NOMO-1 (cell line): ENCODE measurements at regions not wholly inside any gene's neighbourhood (a gene's known extent, or its start where the extent isn't known, plus 50 kb on each side); places are given as distances from the start of the nearest gene placed in this dataset.

ENCODE experiments used
- DNase-seq, 2 experiments: peaks; one replicate each; lab custom pipeline; 2025; ENCODE audit not compliant: unreplicated experiment in 2 of 2; lab: John Stamatoyannopoulos, UW

DNA sequence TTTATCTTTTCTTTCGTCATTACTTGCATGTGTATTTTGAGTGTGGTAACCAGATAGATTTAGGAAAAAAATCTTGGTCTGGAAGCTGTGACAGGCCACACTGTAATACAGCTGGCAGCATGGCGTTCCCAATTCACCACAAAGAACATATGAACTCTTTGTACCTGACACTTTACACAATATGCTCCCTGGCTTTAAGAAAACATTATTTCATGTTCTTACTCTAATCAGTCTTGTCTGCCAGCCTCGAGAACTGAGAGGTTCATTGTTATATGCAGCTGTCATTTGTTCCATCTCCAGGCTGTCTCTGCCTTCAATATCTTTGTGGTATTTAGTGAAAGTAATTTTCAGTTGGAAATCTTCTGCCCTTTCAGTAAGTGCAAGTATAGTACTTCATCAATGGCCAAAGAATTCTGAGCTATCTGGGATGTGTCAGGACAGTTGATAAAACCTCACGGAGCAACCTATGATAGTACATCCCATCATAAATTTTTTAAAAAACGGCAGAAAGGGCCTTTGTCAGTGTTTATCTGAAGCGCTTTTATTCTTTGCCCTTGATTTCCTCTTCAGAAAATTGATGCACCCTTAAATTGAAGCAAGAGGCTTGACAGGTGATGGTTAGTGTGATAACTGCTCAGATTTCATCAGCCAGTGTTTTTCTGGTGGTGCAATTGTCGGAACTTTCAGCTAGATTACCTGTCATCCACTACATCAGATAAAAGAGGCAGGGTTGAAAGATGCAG lies 146.3 kb upstream of the SP8 start:
- no peak for DNase-seq

DNA sequence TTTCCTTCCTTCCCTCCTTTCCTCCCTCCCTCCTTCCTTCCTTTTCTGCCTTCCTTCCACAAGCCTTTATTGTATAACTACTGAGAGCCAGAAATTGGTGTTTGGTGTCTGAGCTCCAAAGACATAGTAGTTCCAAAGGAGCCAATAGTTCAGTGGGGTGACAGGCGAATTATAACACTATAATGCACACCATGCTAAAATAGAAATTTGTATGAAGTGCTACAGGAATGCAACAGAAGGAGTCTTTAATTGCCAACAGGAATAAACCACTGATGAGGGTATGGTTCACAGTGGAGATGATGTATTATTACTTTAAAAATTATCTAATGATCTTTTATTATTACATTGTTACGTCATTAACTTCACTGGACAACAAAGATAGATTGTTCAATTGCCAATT lies 158.8 kb upstream of the SP8 start:
- no peak for DNase-seq

DNA sequence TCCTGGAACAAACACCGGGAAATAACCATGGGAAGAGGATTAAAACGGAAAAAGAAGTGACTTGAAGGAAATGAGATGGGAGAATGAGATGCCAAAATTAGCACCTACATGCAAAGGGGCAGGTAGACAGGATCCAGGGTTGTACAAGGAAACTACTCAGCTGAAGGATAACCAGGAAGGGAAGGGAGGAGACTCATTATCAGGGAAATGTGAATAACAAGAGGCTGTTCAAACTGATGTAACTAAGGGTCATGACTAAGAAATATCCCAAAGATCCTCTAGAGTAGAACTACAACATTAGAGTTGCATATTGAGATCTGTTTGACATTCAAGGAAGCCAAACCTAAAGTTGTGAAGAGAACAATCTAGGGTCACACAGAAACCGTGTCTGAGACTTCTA lies 166.2 kb upstream of the SP8 start:
- no peak for DNase-seq

DNA sequence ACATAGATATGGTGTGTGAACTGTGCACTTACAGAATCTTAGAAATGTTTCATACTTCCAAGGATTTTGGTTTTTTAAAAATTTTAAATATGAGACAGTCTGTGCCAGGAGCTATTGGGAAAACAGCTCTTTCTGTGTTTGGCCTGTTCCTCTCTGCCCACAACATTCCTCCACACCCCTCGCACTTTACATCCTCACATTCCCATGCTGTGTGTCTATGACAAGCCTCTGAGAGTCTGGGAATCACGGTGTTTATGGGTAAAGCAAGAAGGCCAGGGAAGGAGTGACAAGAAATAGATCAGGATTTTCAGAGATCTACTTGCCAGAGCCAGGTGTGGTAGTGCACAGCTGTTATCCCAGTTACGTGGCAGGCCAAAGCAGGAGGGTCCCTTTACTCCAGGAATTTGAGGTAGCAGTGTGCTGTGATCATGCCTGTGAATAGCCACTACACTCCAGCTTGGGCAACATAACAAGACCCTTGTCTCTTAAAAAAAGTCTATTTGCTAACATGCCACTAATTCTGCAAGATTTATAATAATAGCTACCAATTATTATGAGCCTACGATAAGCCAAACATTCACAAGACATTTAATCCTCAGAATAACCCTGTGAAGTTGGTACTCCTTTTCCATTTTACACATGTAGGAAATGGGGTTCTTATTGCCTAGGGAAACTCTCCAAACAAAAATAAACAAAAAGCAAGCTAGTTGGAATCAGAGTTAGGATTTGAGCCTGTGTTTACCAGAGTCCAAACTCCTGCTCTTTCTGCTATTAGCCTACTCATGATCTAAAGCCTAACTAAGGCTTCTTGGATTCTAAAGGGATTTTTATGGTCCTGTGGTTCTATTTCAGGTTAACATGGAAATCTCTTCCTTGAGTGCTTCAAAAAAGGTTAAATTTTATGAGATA lies 168.3 kb upstream of the SP8 start:
- no peak for DNase-seq

DNA sequence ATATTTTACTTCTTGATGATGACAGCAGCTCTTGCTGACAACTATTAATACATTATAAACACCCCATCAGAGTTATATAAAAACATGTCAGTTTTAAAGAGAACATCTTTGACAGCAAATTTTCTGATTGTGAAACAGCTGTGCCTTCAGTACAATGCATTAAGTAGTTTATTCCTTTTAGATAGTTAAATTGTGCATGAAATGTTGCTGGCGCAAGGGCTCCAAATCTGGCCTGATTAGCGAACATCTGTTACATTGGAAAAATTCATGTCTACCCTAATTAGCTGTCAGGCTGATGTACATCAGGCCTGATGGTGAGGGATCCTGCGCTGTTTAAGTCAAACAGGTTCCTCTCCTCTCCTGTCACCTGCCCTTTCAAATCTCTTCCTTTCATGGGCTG lies 171.9 kb upstream of the SP8 start:
- no peak for DNase-seq

DNA sequence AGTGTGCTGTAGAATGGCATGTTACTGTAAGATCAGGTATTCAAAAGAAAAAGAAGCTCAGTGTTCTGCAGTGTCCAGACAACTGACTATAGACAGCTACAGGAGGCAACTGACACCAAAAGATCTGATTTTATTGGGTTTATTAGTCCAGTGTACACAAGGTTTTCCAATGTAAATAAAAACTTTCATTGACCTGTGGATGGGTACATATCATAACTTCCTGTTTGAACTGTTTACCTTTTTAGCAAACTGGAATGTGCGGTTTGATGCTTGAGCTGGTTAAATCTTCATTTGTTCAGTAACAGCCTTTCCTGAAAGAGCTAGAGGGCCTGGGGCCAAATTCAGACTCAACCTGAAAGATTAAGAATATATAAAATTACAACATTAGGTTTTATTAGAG lies 172.6 kb upstream of the SP8 start:
- DNase-seq: no peak

DNA sequence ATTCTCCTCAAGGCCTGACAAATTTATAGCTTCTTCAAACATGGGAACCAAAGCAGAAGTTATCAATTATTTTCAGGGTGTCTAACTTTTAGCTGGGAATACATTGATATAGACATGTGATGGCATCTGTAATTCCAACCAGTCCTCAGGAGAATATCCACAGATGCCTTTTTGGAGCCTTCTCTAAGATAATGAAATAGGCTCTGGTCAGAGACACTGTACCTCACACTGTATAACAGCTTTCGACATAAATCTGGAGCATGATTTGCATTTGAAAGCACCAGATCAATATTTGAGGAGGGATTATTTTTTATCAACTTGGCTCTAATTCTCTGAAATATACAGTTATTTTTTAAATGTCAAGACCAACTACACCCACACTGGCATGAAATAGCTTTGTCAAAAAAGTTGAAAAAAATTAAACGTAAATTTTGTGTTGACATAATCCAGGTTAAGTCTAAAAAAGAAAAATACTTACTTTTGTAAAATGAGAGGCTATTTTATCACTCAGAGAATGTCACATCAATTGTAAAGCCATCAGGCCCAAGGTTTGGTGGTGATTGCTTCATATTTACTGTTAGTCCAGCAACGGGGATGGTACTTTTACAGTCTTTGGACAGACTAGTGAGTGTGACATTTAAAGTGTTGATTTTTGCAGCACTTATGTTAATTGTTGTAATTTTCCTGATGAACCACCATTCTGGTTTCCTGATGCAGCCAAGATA lies 177.0 kb upstream of the SP8 start:
- no peak for DNase-seq

DNA sequence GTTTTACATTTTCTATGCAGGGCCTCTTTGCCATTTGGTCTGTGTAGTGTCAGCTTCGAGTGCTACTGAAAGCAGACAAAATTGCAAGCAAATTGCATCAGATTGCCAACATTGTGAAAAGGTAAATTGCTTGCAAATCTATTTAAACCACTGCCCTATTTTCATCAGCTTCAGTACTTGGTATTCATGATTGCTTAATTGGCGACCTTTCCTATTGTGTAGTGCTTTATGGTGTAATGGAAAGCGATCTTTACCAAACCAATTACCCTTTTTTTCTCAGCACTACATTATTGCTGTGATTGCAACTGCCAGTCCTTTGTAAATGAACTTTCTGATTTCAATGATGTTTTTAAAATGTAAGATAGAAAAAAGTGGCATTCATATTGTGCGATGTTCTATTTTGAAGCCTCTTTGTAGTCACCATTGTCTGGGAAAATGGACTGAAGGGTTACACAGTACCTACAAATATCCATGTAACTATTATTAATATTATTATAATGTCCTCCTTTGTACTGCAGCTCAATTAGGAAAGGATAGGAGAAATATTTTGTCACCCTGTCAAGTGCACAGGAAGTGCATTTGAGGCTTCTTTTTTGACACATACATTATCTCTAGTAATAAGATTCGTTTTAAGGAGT lies 177.7 kb upstream of the SP8 start:
- peak; percentile 40 to 49 for DNase-seq

DNA sequence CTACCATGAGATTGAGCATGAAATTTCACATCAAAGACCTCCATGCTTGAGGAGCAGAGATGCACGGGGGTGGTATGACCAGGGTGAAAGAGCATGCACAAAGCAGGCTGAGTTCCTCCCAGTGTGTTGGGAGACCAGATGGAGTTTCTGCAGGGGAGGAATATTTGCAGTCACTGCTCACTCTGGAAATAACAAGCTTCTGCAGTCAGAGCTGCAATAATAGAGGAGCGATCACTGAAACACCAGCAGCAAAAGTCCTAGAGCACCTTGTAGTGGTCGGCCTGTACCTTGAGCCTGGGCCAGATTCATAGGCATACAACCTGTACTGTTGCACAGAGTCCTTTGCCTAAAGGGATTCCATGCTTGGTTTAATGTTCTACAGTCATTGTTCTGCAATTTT lies 184.5 kb upstream of the SP8 start:
- no peak for DNase-seq

DNA sequence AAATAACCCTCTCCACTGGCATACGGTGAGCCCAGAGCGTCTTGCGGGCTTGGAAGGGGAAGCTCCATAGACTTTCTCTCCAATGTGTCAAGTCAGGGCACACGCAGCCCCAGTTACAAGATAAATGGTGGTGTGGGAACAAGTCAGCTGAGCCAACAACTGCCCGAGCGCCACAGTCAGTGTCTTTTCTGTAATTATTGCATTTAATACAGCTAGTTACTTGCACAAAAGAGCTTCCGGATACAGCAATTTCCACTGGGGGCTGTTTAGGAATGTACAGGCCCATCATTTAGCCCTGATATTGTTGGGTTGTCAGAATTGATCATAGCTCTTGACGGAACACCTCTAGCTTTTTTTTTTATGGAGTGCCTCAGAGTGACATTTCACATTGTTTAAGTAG lies 193.5 kb upstream of the SP8 start:
- DNase-seq: no peak

DNA sequence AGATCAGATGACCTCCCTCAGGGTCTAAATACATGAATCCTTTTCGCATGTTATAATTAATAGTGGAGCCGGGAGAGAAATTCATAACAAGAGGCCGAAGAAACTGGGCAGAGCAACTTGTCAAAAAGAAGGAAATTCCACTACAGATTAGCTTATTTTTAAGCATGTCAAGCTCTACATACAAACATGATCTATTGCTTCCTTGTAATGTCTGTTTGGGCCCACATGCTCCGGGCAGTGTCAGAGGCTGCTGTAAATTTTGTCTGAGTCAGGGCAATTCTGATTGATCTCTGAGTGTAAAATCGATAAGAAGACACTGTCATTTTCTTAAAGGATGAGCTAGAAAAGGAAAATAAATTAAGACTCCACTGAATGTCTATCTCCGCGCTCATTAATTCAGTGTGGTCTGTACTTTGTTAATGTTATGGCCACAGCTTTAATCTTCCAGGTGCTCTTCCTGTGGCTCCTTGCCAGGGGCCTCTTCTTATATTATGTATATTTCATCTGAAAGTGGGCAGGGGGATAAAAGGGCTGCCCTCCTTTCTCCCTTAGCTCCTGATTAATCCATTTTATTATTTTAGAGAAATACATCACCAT lies 194.1 kb upstream of the SP8 start:
- no peak for DNase-seq

DNA sequence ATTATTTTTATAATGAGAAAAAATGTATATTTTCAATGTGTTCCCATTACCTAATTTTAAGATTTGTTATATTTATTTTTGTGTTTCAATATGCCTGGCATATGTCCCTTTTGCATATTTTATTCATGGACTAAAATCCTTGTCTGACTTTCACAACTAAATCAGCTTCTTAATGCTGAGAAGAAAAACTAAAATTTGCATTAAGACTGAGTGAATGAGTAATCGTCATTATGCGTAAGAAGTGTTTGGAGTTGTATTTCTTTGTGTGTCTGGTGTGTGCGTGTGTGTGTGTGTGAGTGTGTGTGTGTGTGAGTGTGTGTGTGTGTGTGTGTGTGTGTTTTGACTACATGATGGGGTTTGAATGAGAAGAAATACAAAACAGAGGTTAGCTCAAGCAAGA lies 201.7 kb upstream of the SP8 start:
- no peak for DNase-seq

DNA sequence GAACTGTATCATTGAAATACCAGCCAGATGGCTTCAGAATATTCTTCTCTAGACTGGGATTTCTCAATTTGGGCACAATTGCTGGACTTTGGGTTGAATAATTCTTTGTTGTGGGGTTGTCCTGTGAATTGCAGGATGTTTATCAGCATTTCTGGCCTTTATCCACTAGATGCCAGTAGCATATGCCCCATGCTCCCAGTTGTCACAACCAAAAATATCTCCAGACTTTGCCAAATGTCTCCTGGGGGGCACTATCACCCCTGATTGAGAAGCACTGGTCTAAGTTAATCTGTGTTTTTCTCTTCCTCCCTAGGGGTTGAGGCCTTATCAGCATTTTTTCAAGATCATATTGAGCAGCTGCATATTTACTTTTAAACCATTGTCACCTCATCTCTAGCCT lies 204.9 kb upstream of the SP8 start:
- no peak for DNase-seq

DNA sequence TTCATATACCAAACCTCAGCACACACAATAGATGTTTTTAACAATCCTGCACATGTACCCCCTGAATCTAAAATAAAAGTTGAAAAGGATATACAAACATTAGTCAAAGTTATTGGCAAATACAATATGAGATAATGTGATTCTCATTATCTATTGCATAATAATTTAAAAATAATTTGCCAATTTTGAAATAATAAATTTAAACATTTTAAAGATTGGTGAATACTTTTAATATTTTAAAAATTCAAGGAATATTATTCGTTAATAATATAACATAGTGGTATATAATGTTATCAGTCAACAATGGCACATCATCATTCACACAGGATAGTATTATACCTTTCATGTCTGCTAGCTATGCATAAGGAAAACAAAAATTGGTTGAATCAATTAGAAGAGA lies 207.0 kb upstream of the SP8 start:
- DNase-seq: no peak

DNA sequence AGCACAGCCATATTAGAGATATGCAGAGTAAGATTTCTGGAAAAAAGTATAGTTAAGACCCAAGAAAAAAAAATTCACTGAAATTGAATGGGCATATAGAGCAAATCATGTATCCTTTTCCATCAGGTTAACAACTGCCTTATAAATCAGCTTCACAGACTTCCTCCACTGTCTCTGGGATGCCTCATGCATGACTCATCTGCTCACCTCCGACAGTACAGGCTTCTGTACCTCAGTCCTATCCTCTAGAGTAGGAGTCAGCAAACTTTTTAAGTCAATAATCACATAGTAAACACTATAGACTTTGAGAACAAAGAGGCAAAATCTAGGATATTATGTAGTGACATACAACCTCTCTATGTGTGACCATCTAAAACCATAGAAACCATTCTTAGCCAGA lies 211.6 kb upstream of the SP8 start:
- no peak for DNase-seq

DNA sequence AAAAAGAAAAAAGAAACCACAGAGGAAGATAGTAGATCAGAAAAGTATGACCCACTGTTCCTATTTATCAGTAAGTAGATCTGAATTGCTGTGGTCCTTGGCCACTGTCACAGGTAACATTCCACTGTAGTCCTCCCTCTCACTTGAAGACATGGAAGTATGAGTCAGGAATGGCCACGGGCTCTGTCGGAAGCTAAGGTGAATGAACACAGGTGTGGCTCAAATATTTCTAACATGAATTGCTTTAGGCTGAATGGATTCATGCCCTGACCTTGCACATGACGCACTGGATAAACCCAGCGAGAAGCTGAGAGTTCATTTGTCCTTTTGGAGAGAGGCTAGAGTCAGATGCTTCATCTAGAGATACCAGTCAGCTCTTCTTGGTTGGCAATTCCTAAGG lies 224.5 kb upstream of the SP8 start:
- no peak for DNase-seq

DNA sequence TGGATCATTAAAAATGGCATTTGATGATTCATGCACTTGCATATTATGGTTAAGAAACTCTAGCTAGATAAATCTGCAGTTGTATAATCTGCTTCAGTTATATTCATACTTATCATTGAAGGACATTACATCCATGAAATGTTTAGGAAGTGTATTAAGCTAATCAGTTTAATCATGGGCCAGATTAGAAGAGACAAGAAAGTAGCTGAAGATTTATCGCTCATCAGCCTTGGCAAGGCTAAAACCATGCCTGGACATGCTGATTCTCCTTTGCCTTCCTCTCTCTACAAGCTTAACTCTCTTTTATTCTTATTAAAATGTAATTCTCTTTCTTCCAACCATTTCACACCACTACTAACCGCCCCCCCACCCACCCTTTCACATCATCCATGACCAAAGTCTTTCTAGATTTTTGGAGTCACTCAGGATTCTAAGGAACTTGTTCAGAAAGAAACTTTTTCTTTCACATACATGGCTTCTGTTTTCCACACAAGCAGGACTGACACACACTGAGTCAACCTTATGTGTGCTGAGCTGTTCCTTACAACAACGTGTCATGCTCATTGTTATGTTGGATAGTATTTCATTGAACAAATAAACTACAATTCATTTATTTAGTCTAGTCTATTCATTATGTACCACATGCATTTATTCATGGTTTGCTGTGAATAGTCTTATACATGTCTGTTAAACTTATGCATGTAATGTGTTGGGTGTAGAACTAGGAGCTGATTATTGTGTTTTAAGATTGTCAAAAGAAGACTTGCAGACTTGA lies 227.3 kb upstream of the SP8 start:
- no peak for DNase-seq

DNA sequence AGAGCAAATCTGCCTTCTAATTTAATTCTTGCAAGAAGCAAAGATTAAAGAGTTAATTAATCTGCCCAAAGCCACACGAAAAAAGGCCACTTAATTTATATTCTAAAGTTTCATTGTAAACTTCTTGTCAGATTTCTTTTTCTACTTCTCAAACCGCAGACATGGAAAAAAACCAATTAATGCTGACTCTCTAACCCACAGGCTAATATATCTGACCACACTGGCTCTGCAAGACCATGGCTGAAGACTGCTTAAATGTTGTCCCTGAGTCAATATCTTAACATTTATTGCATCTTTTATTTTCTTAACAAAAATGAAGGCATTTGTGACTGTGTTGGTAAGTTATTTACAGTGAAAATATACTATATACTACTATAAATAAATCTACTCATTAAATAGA lies 234.0 kb upstream of the SP8 start:
- DNase-seq: no peak

DNA sequence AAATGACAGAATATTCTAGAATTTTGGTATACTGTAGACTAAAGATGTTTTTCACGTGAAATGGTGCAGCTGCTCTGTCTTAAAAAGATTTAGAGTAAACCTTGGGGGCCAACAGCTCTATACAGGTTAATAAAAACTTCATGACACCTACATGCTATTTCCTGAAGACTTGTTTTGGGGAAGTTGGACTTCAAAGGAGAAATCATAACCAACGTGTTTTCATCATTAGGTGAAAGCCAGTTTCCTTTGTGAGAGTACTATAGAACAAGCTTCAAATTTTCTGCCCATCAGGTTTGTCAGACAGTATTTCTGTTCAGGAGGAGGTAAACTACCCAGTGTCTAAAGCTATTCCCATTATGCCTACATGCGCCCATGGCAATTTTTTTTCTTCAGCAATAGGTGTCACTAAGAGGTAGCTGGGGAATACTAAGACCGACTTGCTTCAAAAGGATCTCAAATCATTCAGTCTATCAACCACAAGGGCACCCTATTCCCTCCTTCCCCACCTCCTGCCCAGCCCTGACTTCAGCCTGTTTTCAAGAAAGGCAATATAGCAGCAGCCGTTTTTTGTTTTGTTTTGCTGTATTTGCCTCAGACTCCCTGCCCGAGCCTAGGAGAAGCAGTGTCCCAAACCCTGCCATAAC lies 237.3 kb upstream of the SP8 start:
- DNase-seq: no peak

DNA sequence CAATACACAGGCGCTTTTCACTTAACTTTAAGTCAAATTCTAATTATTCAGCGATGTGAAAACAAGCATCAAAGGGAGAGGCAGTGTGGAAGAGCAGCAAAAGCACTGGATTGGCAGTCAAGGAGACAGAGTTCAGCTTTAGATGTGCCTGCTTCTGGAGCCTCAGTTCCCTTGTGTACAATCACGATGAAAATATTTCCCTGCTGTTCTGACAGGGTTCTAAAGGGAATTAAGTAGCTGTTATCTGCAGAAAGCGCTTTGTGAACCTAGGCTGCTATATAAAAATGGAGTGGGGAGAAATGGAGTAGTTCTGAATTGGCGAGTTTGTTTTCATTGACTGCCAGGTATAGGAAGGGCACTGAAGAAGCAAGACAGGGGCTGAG lies 237.8 kb upstream of the SP8 start:
- DNase-seq: no peak
